ENCODE measurements at regions not wholly inside any gene's neighbourhood (a gene's known extent, or its start where the extent isn't known, plus 50 kb on each side); places are given as distances from the start of the nearest gene placed in this dataset.

DNA sequence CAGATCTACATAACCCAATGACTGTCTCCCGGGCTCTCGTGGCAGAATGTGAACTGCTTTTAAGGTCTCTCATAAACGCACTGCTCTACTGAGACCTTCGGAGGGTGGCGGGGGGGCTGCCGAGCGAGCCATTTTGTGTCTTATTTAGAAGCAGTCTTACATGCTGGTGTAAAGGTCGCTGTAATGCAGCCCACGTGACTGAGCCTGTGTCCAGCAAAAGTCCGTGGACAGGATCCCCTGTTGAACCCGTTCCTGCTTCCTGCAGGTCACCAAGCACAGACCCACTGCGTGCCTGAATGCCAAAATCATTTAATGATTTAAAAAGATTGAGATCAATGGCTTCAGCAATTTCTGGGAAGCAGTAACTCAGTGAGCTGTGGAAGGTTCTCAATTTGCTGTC, 415.9 kb downstream of the BCOR start:
- TF ChIP-seq, protein P1, sequence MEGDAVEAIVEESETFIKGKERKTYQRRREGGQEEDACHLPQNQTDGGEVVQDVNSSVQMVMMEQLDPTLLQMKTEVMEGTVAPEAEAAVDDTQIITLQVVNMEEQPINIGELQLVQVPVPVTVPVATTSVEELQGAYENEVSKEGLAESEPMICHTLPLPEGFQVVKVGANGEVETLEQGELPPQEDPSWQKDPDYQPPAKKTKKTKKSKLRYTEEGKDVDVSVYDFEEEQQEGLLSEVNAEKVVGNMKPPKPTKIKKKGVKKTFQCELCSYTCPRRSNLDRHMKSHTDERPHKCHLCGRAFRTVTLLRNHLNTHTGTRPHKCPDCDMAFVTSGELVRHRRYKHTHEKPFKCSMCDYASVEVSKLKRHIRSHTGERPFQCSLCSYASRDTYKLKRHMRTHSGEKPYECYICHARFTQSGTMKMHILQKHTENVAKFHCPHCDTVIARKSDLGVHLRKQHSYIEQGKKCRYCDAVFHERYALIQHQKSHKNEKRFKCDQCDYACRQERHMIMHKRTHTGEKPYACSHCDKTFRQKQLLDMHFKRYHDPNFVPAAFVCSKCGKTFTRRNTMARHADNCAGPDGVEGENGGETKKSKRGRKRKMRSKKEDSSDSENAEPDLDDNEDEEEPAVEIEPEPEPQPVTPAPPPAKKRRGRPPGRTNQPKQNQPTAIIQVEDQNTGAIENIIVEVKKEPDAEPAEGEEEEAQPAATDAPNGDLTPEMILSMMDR (IDR thresholded peaks at IDR 0.05; ENCODE audit: low read depth, low read length, missing input control): no peak
- TF ChIP-seq TAF1 (conservative IDR thresholded peaks at IDR 0.05): no peak
- TF ChIP-seq EGR1 (IDR thresholded peaks at IDR 0.05; ENCODE audit: low read depth in 2 of 2): no peak
- TF ChIP-seq, protein P2, sequence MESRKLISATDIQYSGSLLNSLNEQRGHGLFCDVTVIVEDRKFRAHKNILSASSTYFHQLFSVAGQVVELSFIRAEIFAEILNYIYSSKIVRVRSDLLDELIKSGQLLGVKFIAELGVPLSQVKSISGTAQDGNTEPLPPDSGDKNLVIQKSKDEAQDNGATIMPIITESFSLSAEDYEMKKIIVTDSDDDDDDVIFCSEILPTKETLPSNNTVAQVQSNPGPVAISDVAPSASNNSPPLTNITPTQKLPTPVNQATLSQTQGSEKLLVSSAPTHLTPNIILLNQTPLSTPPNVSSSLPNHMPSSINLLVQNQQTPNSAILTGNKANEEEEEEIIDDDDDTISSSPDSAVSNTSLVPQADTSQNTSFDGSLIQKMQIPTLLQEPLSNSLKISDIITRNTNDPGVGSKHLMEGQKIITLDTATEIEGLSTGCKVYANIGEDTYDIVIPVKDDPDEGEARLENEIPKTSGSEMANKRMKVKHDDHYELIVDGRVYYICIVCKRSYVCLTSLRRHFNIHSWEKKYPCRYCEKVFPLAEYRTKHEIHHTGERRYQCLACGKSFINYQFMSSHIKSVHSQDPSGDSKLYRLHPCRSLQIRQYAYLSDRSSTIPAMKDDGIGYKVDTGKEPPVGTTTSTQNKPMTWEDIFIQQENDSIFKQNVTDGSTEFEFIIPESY (IDR thresholded peaks at IDR 0.05): no peak
- TF ChIP-seq, protein P3, sequence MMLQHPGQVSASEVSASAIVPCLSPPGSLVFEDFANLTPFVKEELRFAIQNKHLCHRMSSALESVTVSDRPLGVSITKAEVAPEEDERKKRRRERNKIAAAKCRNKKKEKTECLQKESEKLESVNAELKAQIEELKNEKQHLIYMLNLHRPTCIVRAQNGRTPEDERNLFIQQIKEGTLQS (IDR thresholded peaks at IDR 0.05): no peak
- TF ChIP-seq YY1 (IDR thresholded peaks at IDR 0.05): peak; percentile 46
